K562 (cell line): ENCODE measurements at regions not wholly inside any gene's neighbourhood (a gene's known extent, or its start where the extent isn't known, plus 50 kb on each side); places are given as distances from the start of the nearest gene placed in this dataset.

ENCODE experiments used
- ATAC-seq: fragments of 200-7000 bp; cut with Tn5 transposase; 3 replicates; pipeline ENCODE4 v1.9.1; 2020; ENCODE audit warnings: moderate library complexity
- BruUV-seq: library from RNA; stranded (reverse); fragments of 400-500 nt; replicated peaks from 2 replicates; lab custom pipeline; 2021; lab: Mats Ljungman, UMichigan
- CTCF ChIA-PET: fragments of 300-600 bp; formaldehyde crosslinking; extraction: SDS; loops from one replicate; lab custom pipeline; 2021; ENCODE audit warnings: low intra/inter-chr PET ratio; lab: Yijun Ruan, JAX
- POLR2A ChIA-PET: fragments of 300-600, 350-650 bp; sonication (Branson Sonifier 250); formaldehyde crosslinking; extraction: SDS; loops from one replicate; lab custom pipeline; 2021; ENCODE audit warnings: antibody characterized with exemption, inconsistent platforms; lab: Yijun Ruan, JAX
- DNase-seq, 4 experiments: peaks; one replicate each; pipeline versions ENCODE4 v3.0.0 to v3.0.0-alpha.2; 2011 to 2018; ENCODE audit warnings: low spot score in 3 of 4, mixed read lengths in 3 of 4; ENCODE audit errors: extremely low read depth in 1 of 4
- FAIRE-seq: peaks from 2 replicates; lab custom pipeline; 2011; peaks lifted over from hg19 to GRCh38; lab: Jason Lieb, UNC
- H2AFZ ChIP-seq: 2 replicates; pipeline ENCODE4 v1.6.0; 2011; ENCODE audit warnings: low read depth, low read length, control low read depth, inconsistent platforms
- H3K27ac ChIP-seq: fragments of 200-600 bp; 3 replicates; pipeline ENCODE4 v1.8.0; 2011; ENCODE audit warnings: low read depth, mild to moderate bottlenecking, control low read depth, inconsistent platforms, low read length, moderate library complexity, mixed read lengths; ENCODE audit errors: extremely low read depth
- H3K27me3 ChIP-seq, 2 experiments: fragments of 300-600 bp in 1 of 2; 2 replicates in 1 of 2; 3 replicates in 1 of 2; pipeline versions ENCODE4 v1.6.0 to v1.8.0; 2011; ENCODE audit warnings: inconsistent platforms in 2 of 2, low read length in 2 of 2, mild to moderate bottlenecking in 1 of 2, mixed read lengths in 1 of 2, moderate library complexity in 1 of 2; ENCODE audit not compliant: control insufficient read depth in 2 of 2, insufficient read depth in 2 of 2
- H3K36me3 ChIP-seq: fragments of 300-600 bp; 3 replicates; pipeline ENCODE4 v1.8.0; 2011; ENCODE audit warnings: mild to moderate bottlenecking, low read length, inconsistent platforms; ENCODE audit not compliant: control insufficient read depth, insufficient read depth
- H3K4me1 ChIP-seq, 2 experiments: fragments of 200-600 bp in 1 of 2; replicated peaks in 1 of 2; 2 replicates in 1 of 2; 3 replicates in 1 of 2; pipeline versions ENCODE4 v1.5.1 to v1.8.0; 2011; ENCODE audit warnings: inconsistent platforms in 2 of 2, low read length in 2 of 2, mild to moderate bottlenecking in 1 of 2, mixed read lengths in 1 of 2, moderate library complexity in 1 of 2; ENCODE audit not compliant: control insufficient read depth in 2 of 2, insufficient read depth in 2 of 2
- H3K4me2 ChIP-seq: 2 replicates; pipeline ENCODE4 v1.6.1; 2011; ENCODE audit warnings: low read length, control low read depth, inconsistent platforms, mixed read lengths; ENCODE audit not compliant: insufficient read depth
- H3K4me3 ChIP-seq: fragments of 200-600 bp; sonication (generic), shearing (Covaris generic); 2 replicates; pipeline ENCODE4 v1.5.1; 2016; ENCODE audit warnings: control low read depth, inconsistent platforms
- H3K79me2 ChIP-seq: fragments of 200-600 bp; 3 replicates; pipeline ENCODE4 v1.8.0; 2011; ENCODE audit warnings: low read length, inconsistent platforms; ENCODE audit not compliant: control insufficient read depth, insufficient read depth
- H3K9ac ChIP-seq, 2 experiments: 2 replicates each; pipeline versions ENCODE4 v1.6.0 to v1.6.1; 2011; ENCODE audit warnings: low read depth in 2 of 2, low read length in 2 of 2, control low read depth in 1 of 2, inconsistent platforms in 1 of 2, mild to moderate bottlenecking in 1 of 2, mixed read lengths in 1 of 2; ENCODE audit not compliant: insufficient read depth in 1 of 2
- H3K9me1 ChIP-seq: one replicate; pipeline ENCODE4 v1.6.0; 2011; ENCODE audit warnings: inconsistent platforms, mild to moderate bottlenecking, low read length, moderate library complexity; ENCODE audit not compliant: control insufficient read depth, insufficient read depth
- H3K9me3 ChIP-seq: replicated peaks from 2 replicates; pipeline ENCODE4 v1.5.1; 2011; ENCODE audit warnings: low read depth, low read length, inconsistent platforms; ENCODE audit not compliant: control insufficient read depth, insufficient read depth
- H4K20me1 ChIP-seq: replicated peaks from 2 replicates; pipeline ENCODE4 v1.6.1; 2011; ENCODE audit warnings: low read length, inconsistent platforms, mixed read lengths; ENCODE audit not compliant: control insufficient read depth, insufficient read depth
- CHCHD3 ChIP-seq: fragments of 250-450 bp; sonication (Bioruptor Pico); IDR thresholded peaks from 2 replicates; pipeline ENCODE4 v2.1.2; 2022; ENCODE audit warnings: mild to moderate bottlenecking
- CUX1 ChIP-seq: fragments of 200-800 bp; sonication (Bioruptor generic); IDR thresholded peaks from 2 replicates; pipeline ENCODE4 v1.6.1; 2016; ENCODE audit warnings: missing genetic modification characterization, missing compliant biosample characterization
- HMG20A ChIP-seq: fragments of 450-650 bp; formaldehyde crosslinking; conservative IDR thresholded peaks from 2 replicates; pipeline ENCODE4 v1.4.0; 2020; ENCODE audit warnings: mild to moderate bottlenecking, mixed read lengths
- MTA2 ChIP-seq: fragments of 450-650 bp; IDR thresholded peaks from 2 replicates; pipeline ENCODE4 v1.6.1; 2016; ENCODE audit warnings: low read depth
- THAP7 ChIP-seq: fragments of 250-450 bp; sonication (Bioruptor Pico); IDR thresholded peaks from 2 replicates; pipeline ENCODE4 v1.5.0; 2021
- XRCC3 ChIP-seq: fragments of 450-650 bp; IDR thresholded peaks from 2 replicates; pipeline ENCODE4 v1.6.1; 2017; ENCODE audit warnings: mild to moderate bottlenecking, moderate library complexity
- WGBS: fragments of 100-300 bp; shearing (Covaris generic); methylation state at CpG from one replicate; pipeline ENCODE4 v1.1.6; 2016; ENCODE audit warnings: low coverage, mixed read lengths; ENCODE audit not compliant: insufficient coverage; ENCODE audit errors: missing lambda C conversion rate; 5-methylcytosine and 5-hydroxymethylcytosine counted together
- in situ Hi-C: fragments of 300-500 bp; cut with MboI; formaldehyde crosslinking; loops from 4 replicates; pipeline ENCODE4 v1.15.0; 2018; ENCODE audit warnings: inconsistent platforms, mixed read lengths
- intact Hi-C: fragments of 100-400 bp; cut with micrococcal nuclease; formaldehyde crosslinking; loops from 2 replicates; pipeline ENCODE4 v1.14.2; 2022

DNA sequence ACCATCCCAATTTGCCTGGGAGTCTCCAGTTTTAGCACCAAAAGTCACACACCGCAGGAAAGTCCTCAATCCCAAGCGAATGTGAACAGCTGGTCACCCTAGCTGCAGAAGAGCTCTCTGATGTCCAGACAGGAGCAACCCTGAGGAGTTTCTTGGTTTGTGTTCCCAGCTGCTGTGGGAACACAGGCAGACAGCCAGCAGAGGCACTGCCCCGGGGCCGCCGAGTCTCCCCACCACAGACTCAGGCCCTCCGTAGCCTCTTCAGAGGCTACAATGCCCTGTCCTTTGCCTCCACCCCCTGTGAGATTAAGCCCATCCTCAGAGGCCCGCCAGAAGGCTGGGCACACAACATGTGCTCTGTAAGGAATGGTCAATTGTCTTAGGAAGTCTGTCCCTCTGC lies 111.5 kb downstream of the TTC32 start:
- intact Hi-C loops: no loop called here
- no peak for TF ChIP-seq MTA2
- no peak for TF ChIP-seq XRCC3
- no peak for TF ChIP-seq CHCHD3
- TF ChIP-seq THAP7 (CRISPR knock-in tag): no peak
- Histone ChIP-seq H3K9me1 (no peaks in the 10 kb centered on the region), H3K27ac (no peak overlapping the region), H3K79me2 (no peaks in the 10 kb centered on the region), H3K27me3 (peaks cover 7 to 13% of the 10 kb centered on the region in 2 experiments; a peak in 2 of 5 replicates), H3K9ac (0 out of 4 replicates have a peak overlapping the region, but pooled peaks of 1 of the 2 experiments have one; percentile 15), H4K20me1 (no peaks in the 10 kb centered on the region), H2AFZ (no peak overlapping the region), H3K9me3 (no peaks in the 10 kb centered on the region), H3K4me3 (no peak overlapping the region), H3K4me2 (no peak overlapping the region), H3K4me1 (peaks cover 12 to 20% of the 10 kb centered on the region in 2 experiments), H3K36me3 (no peaks in the 10 kb centered on the region)
- in situ Hi-C loops: no loop called here
- POLR2A ChIA-PET: no interaction called here
- 20% methylated on average over 4 of the region's 7 CpGs for WGBS
- DNase-seq (no peak), ATAC-seq (no peak), FAIRE-seq (no peak)
- BruUV-seq: no TSS peak
- CTCF ChIA-PET: no interaction called here

GRCh38 chr2:19787134-19787533 lies 114.6 kb downstream of the TTC32 start:
- POLR2A ChIA-PET: interaction anchor here (0.7 to 1.6 kb wide), 2 partner anchors 10 to 1681 kb away, joined by 3 read pairs; no protein-coding TSS in a partner anchor
- DNase-seq (no peak), ATAC-seq (no peak), FAIRE-seq (no peak)
- intact Hi-C loops: no loop called here
- BruUV-seq: no TSS peak
- Histone ChIP-seq H3K4me3 (no peak overlapping the region), H3K4me1 (peaks cover 15 to 22% of the 10 kb centered on the region in 2 experiments), H3K36me3 (no peaks in the 10 kb centered on the region), H3K27me3 (no peaks in the 10 kb centered on the region), H3K9me1 (no peaks in the 10 kb centered on the region), H3K79me2 (no peaks in the 10 kb centered on the region), H2AFZ (peak overlapping the region; percentile 85), H4K20me1 (no peaks in the 10 kb centered on the region), H3K9me3 (no peaks in the 10 kb centered on the region), H3K27ac (peak overlapping the region; percentile 90), H3K4me2 (peak overlapping the region; percentile 53), H3K9ac (peak overlapping the region; percentile 2 to 47; a peak in 2 of 4 replicates)
- CTCF ChIA-PET: no interaction called here
- 82% methylated on average over 11 of the region's 11 CpGs for WGBS
- TF ChIP-seq CUX1 (CRISPR knock-in tag): 0 out of 2 replicates have a peak, but pooled peaks have one; percentile 61
- TF ChIP-seq HMG20A: no peak
- in situ Hi-C loops: no loop called here
